ENCODE measurements at regions not wholly inside any gene's neighbourhood (a gene's known extent, or its start where the extent isn't known, plus 50 kb on each side); places are given as distances from the start of the nearest gene placed in this dataset.

DNA sequence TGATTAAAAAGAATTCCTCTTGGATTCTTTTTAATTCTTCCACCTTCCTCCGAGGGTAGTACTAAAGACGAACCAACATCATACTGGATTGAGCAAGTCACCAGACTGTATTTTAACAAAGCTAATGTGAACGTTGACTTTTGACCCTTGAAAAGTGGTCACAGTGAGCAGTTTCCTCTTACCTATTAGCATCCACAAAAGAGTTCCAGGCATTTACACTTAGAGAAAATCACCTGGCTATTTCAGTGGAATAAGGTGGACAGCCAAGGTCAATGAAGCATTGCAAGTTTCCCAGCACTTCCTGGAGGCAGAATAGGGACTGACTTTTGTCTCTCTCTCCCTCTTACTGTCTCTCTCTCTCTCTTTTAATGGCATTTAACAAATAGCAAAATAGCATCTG is 145.1 kb upstream of the DAB2 start:
- TF ChIP-seq, protein P1, sequence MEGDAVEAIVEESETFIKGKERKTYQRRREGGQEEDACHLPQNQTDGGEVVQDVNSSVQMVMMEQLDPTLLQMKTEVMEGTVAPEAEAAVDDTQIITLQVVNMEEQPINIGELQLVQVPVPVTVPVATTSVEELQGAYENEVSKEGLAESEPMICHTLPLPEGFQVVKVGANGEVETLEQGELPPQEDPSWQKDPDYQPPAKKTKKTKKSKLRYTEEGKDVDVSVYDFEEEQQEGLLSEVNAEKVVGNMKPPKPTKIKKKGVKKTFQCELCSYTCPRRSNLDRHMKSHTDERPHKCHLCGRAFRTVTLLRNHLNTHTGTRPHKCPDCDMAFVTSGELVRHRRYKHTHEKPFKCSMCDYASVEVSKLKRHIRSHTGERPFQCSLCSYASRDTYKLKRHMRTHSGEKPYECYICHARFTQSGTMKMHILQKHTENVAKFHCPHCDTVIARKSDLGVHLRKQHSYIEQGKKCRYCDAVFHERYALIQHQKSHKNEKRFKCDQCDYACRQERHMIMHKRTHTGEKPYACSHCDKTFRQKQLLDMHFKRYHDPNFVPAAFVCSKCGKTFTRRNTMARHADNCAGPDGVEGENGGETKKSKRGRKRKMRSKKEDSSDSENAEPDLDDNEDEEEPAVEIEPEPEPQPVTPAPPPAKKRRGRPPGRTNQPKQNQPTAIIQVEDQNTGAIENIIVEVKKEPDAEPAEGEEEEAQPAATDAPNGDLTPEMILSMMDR (conservative IDR thresholded peaks at IDR 0.05; ENCODE audit: low read depth, low read length), result no peak
- TF ChIP-seq EZH2phosphoT487 (IDR thresholded peaks at IDR 0.05; ENCODE audit: borderline replicate concordance, low read length) (no peak), EZH2 (IDR thresholded peaks at IDR 0.05; ENCODE audit: low read length, unreplicated experiment) (no peak)
